ENCODE measurements at regions not wholly inside any gene's neighbourhood (a gene's known extent, or its start where the extent isn't known, plus 50 kb on each side); places are given as distances from the start of the nearest gene placed in this dataset.

- no peak for TF ChIP-seq CTCF (IDR thresholded peaks at IDR 0.05; ENCODE audit: insufficient read depth, low read length, poor library complexity, severe bottlenecking)
- TF ChIP-seq EZH2phosphoT487 (conservative IDR thresholded peaks at IDR 0.05; ENCODE audit: low read length), result no peak
These were observed 290.6 kb downstream of the FZD1 start for GRCh38 chr7:91554883-91555282.

All from SU-DHL-6 (cell line).